ENCODE measurements at regions not wholly inside any gene's neighbourhood (a gene's known extent, or its start where the extent isn't known, plus 50 kb on each side); places are given as distances from the start of the nearest gene placed in this dataset.

DNA sequence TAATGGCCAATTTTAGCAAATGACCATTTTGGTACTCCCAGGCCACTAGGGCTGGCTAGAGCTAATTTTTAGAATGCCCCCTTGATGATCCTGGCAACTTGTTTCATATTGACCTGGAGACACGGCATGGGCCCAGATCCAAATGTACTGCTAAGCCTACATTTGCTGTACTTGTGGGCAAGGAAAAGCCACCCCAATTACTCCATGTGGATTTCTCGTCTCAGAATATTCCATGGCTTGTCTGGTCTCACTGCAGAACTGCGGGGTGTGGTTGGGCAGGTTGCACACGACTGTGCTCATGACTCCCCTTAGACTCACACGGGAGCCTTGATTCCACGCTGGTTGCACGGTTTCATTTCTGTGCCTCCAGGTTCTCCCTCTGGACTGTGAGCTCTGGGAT, 140.9 kb downstream of the RPLP1 start:
- TF ChIP-seq, protein P1, sequence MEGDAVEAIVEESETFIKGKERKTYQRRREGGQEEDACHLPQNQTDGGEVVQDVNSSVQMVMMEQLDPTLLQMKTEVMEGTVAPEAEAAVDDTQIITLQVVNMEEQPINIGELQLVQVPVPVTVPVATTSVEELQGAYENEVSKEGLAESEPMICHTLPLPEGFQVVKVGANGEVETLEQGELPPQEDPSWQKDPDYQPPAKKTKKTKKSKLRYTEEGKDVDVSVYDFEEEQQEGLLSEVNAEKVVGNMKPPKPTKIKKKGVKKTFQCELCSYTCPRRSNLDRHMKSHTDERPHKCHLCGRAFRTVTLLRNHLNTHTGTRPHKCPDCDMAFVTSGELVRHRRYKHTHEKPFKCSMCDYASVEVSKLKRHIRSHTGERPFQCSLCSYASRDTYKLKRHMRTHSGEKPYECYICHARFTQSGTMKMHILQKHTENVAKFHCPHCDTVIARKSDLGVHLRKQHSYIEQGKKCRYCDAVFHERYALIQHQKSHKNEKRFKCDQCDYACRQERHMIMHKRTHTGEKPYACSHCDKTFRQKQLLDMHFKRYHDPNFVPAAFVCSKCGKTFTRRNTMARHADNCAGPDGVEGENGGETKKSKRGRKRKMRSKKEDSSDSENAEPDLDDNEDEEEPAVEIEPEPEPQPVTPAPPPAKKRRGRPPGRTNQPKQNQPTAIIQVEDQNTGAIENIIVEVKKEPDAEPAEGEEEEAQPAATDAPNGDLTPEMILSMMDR (IDR thresholded peaks at IDR 0.05; ENCODE audit: borderline replicate concordance, insufficient read depth, low read depth, low read length): no peak
- H3K4me3 ChIP-seq (ENCODE audit: low read depth, low read length): no peak overlapping the region

DNA sequence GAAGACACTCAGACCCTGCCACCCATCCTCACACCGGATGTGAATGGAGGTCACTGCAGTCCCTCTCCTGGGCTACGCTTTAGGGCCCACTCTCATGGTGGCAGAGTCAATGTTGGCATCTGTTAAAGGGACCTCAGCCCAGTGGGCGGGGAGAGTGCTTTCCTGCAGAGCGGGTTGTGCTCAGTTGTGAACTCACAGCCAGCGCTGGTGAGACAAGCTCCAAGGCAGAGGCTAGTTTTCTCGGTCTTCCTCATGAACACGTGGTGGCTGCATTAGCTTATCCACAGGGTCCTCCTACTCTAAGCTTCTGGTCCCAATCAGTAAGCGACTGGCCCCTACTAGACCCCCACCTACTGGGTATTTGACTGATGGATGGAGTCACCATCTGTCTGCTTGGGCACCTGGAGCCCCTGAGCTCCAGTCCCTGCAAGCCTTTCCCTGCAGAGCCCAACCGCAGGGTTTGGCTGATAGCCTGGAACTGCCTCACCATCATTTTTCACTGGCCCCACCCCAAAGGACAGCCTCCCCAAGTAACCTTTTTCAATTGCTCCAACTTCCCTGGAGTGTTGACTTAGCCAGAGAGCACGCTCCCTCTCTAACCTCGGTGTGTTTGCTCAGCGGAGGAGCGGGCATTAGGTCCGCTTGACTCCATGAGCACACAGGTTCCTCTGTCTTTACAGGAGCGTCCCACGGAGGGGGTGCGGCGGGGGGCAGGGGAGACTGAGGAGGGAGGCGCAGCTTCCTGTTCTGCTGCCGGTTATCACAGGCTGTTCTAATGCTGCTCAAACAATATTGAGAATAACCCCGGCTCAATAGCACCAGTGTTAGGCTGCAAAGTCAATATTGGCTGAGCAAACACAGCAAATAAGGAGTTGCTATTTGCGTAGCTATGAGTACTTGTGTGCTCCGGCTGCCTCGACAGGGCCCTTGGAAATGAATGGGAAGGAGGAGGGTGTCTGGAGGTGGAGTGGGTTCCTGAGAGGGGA, 141.7 kb downstream of the RPLP1 start:
- no peak overlapping the region for H3K4me3 ChIP-seq (ENCODE audit: low read depth, low read length)
- TF ChIP-seq, protein P1 (IDR thresholded peaks at IDR 0.05; ENCODE audit: borderline replicate concordance, insufficient read depth, low read depth, low read length): no peak

DNA sequence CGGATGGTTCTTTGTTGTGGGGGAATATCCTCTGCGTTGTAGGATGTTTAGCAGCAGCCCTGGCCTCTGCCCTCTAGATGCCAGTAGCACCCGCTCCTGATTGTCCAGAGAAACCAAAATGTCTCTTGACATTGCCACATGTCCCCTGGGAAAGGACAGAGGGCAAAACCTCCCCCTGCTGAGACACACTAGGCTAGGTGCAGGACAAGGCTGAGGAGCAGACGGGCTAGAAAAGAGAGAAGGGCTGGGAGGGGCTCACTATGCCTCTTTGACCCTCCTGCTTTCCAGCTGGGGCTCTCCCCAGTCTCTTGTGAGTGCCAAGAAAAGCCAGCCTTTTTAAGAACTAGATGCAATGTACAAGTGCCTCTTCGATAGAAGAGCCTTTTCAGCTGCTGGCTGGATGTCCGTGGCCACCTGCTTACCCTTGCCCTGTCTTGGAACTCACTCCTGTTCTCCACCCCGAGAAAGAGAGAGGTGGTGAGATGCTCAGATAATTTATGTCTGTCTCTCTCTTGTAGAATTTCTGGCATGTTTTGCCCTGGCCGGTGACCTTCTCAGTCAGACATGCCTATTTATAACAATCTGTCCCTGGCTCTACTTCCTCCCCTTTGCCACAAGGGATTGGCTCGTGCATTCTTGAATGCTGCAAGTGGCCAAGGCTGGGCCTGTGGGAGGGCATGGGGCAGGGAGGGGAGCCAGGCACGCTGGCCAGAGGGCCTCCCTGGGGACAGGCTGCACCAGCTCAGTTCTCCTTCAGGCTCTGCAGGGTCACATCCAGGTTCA, 142.6 kb downstream of the RPLP1 start:
- H3K4me3 ChIP-seq (ENCODE audit: low read depth, low read length): no peak overlapping the region
- TF ChIP-seq, protein P1 (IDR thresholded peaks at IDR 0.05; ENCODE audit: borderline replicate concordance, insufficient read depth, low read depth, low read length): no peak

DNA sequence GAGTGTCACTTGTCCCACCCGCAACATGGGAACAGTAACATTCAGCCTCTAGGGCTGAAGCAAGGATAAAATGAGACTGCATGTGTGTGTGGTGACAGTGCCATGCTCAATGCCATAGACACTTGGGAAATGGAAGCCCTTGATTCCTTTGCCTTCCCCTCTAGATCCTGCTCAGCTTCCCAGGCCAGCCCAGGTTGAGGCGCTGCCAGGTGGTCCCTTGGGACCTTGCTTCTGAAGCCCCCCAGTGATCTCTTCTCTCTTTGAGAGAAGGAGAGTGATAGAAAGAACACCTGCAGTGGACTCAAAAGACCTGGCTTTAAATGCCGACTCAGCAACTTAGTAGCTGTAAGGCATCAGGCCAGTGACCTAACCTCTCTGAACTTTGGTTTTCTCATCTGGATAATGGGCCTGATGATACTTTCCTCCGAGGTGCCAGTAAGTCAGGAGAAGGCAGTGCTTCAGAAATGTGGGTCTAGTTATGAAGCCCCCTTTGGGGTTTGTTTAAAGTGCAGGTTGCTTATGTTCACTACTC, 144.5 kb downstream of the RPLP1 start:
- no peak overlapping the region for H3K4me3 ChIP-seq (ENCODE audit: low read depth, low read length)
- TF ChIP-seq, protein P1 (IDR thresholded peaks at IDR 0.05; ENCODE audit: borderline replicate concordance, insufficient read depth, low read depth, low read length): no peak

DNA sequence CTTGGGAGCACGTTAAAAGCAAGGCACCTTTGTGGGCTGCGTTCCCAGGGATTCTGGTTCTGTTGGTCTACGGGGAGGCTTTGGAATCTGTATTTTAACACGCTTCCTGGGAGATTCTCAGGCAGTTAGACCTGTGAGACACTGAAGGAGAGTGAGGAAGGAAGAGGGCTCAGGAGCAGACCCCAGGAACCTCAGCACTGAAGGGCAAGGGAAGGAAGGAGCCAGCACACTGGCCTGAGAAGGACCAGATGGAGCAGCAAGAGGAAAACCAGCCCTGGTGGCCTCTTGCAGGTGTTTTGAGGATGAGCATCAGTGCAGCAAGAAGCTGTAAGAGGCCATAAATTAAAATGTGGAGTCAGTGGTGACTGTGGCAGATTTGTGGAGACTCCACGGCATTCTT, 146.7 kb downstream of the RPLP1 start:
- no peak overlapping the region for H3K4me3 ChIP-seq (ENCODE audit: low read depth, low read length)
- TF ChIP-seq, protein P1 (IDR thresholded peaks at IDR 0.05; ENCODE audit: borderline replicate concordance, insufficient read depth, low read depth, low read length): no peak

DNA sequence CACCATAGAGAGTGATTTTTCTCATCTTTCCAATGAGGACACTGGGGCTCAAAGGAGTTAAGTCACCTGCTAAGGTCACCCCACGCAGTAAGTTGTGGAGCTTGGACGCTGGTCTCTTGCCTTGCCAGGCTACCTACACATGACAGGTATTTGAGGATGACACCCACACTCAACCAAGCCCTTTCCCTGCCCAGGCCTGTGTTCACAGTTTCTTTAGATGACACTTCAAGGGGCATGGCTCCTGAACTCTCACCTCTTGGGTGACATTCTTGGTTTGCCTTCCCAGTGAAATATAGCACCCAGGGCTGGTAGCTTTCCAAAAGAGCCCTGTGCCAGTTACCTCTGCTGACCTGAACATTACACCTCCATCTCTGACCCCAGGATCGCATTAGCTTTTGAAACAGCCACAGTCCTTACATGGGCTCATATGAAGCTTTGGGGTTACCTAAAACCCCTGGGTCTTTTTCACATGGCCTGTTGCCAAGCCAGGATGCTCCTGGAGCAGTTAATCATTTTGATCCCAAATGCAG, 148.0 kb downstream of the RPLP1 start:
- TF ChIP-seq, protein P1 (IDR thresholded peaks at IDR 0.05; ENCODE audit: borderline replicate concordance, insufficient read depth, low read depth, low read length): no peak
- H3K4me3 ChIP-seq (ENCODE audit: low read depth, low read length): no peak overlapping the region
